GM23338 (cell line): ENCODE measurements at regions not wholly inside any gene's neighbourhood (a gene's known extent, or its start where the extent isn't known, plus 50 kb on each side); places are given as distances from the start of the nearest gene placed in this dataset.
A peak's percentile ranks its signal among the peaks of the same experiment; 100 is the strongest.

Experiments
- ATAC-seq: fragments of 200-7000 bp; cut with Tn5 transposase; 3 replicates; pipeline ENCODE4 v1.9.1; 2020
- DNase-seq: peaks from one replicate; pipeline ENCODE4 v3.0.0-alpha.2; 2015; ENCODE audit warnings: low spot score
- H2AFZ ChIP-seq: fragments of 200-600 bp; sonication (generic); 2 replicates; pipeline ENCODE4 v1.8.0; 2016; ENCODE audit warnings: antibody characterized with exemption, mild to moderate bottlenecking, moderate library complexity
- H3F3A ChIP-seq: fragments of 200-600 bp; sonication (generic); replicated peaks from 2 replicates; pipeline ENCODE4 v1.8.0; 2017; ENCODE audit warnings: antibody characterized with exemption, mixed run types, low read depth
- H3K27ac ChIP-seq: fragments of 200-600 bp; sonication (generic); 2 replicates; pipeline ENCODE4 v1.6.1; 2016; ENCODE audit warnings: low read depth
- H3K27me3 ChIP-seq: fragments of 200-600 bp; sonication (generic); 2 replicates; pipeline ENCODE4 v1.8.0; 2016; ENCODE audit warnings: mild to moderate bottlenecking, mixed run types, moderate library complexity; ENCODE audit not compliant: insufficient read depth
- H3K36me3 ChIP-seq: fragments of 200-600 bp; sonication (generic); 2 replicates; pipeline ENCODE4 v1.8.0; 2016; ENCODE audit warnings: mild to moderate bottlenecking; ENCODE audit not compliant: insufficient read depth
- H3K4me1 ChIP-seq: fragments of 200-600 bp; sonication (generic); 2 replicates; pipeline ENCODE4 v1.8.0; 2016; ENCODE audit warnings: mild to moderate bottlenecking, moderate library complexity; ENCODE audit not compliant: insufficient read depth
- H3K4me2 ChIP-seq: fragments of 200-600 bp; sonication (generic); 2 replicates; pipeline ENCODE4 v1.7.1; 2017; ENCODE audit warnings: mixed run types
- H3K4me3 ChIP-seq: fragments of 200-600 bp; sonication (generic); 2 replicates; pipeline ENCODE4 v1.6.1; 2016; ENCODE audit warnings: mixed run types
- H3K79me2 ChIP-seq: fragments of 200-600 bp; sonication (generic); replicated peaks from 2 replicates; pipeline ENCODE4 v1.8.0; 2017; ENCODE audit warnings: mild to moderate bottlenecking; ENCODE audit not compliant: insufficient read depth
- H3K9me2 ChIP-seq: fragments of 200-600 bp; sonication (generic); 2 replicates; pipeline ENCODE4 v1.8.0; 2017; ENCODE audit not compliant: insufficient read depth
- H4K20me1 ChIP-seq: fragments of 200-600 bp; sonication (generic); replicated peaks from 2 replicates; pipeline ENCODE4 v1.8.0; 2017; ENCODE audit warnings: mild to moderate bottlenecking; ENCODE audit not compliant: insufficient read depth
- H3K27ac Mint-ChIP-seq: 2 replicates; pipeline ENCODE4 v1.8.0; 2020; ENCODE audit warnings: inconsistent platforms, mild to moderate bottlenecking, moderate library complexity, mixed read lengths
- H3K27me3 Mint-ChIP-seq: 3 replicates; pipeline ENCODE4 v1.8.0; 2022; ENCODE audit warnings: low read depth, mild to moderate bottlenecking, moderate library complexity, mixed read lengths, inconsistent platforms; ENCODE audit not compliant: insufficient read depth, poor library complexity
- H3K36me3 Mint-ChIP-seq: 3 replicates; pipeline ENCODE4 v1.8.0; 2021; ENCODE audit warnings: low read depth, mild to moderate bottlenecking, inconsistent platforms, moderate library complexity, mixed read lengths
- H3K4me1 Mint-ChIP-seq: 3 replicates; pipeline ENCODE4 v1.8.0; 2020; ENCODE audit warnings: mild to moderate bottlenecking, inconsistent platforms, mixed read lengths
- H3K4me3 Mint-ChIP-seq: 3 replicates; pipeline ENCODE4 v1.8.0; 2021; ENCODE audit warnings: moderate library complexity, mild to moderate bottlenecking, inconsistent platforms, mixed read lengths
- H3K9me3 Mint-ChIP-seq: 3 replicates; pipeline ENCODE4 v1.8.0; 2020; ENCODE audit warnings: moderate library complexity, mild to moderate bottlenecking, inconsistent platforms, mixed read lengths
- CREB1 ChIP-seq: fragments of 250-450 bp; sonication (Bioruptor Pico); IDR thresholded peaks from 2 replicates; pipeline ENCODE4 v1.5.0; 2020; ENCODE audit warnings: low read depth, mild to moderate bottlenecking, moderate library complexity
- CTCF ChIP-seq, 2 experiments: fragments of 200-600 bp in 1 of 2; sonication (generic) in 1 of 2; conservative IDR thresholded peaks; 2 replicates each; pipeline versions ENCODE4 v1.5.1 to v1.6.1; 2016 to 2017; ENCODE audit warnings: antibody characterized with exemption in 2 of 2, low read depth in 2 of 2, mild to moderate bottlenecking in 2 of 2, moderate library complexity in 1 of 2
- ETS1 ChIP-seq: IDR thresholded peaks from 2 replicates; pipeline ENCODE4 v1.6.1; 2016; ENCODE audit warnings: antibody characterized with exemption
- EZH2 ChIP-seq: fragments of 200-600 bp; sonication (generic); IDR thresholded peaks from one replicate; pipeline ENCODE4 v1.8.0; 2017; ENCODE audit warnings: antibody characterized with exemption, mild to moderate bottlenecking, low read depth; ENCODE audit not compliant: unreplicated experiment
- EZH2phosphoT487 ChIP-seq: fragments of 200-600 bp; sonication (generic); IDR thresholded peaks from one replicate; pipeline ENCODE4 v1.8.1; 2018; ENCODE audit warnings: antibody characterized with exemption; ENCODE audit not compliant: unreplicated experiment
- JUNB ChIP-seq: IDR thresholded peaks from one replicate; pipeline ENCODE4 v1.6.1; 2016; ENCODE audit warnings: antibody characterized with exemption; ENCODE audit not compliant: unreplicated experiment
- NANOG ChIP-seq: IDR thresholded peaks from 2 replicates; pipeline ENCODE4 v1.6.1; 2016; ENCODE audit warnings: antibody characterized with exemption, borderline replicate concordance
- POLR2AphosphoS5 ChIP-seq: IDR thresholded peaks from 2 replicates; pipeline ENCODE4 v1.6.1; 2016; ENCODE audit warnings: antibody characterized with exemption, low read depth
- REST ChIP-seq: IDR thresholded peaks from one replicate; pipeline ENCODE4 v1.6.1; 2018; ENCODE audit warnings: antibody characterized with exemption; ENCODE audit not compliant: unreplicated experiment
- STAT1 ChIP-seq: IDR thresholded peaks from one replicate; pipeline ENCODE4 v1.6.1; 2016; ENCODE audit warnings: antibody characterized with exemption; ENCODE audit not compliant: unreplicated experiment
- ZNF114 ChIP-seq: fragments of 250-450 bp; sonication (Bioruptor Pico); IDR thresholded peaks from 2 replicates; pipeline ENCODE4 v1.5.0; 2020; ENCODE audit warnings: mild to moderate bottlenecking, moderate library complexity
- ZNF331 ChIP-seq: fragments of 250-450 bp; sonication (Bioruptor Pico); IDR thresholded peaks from 2 replicates; pipeline ENCODE4 v1.5.0; 2020; ENCODE audit warnings: low read depth, mild to moderate bottlenecking, moderate library complexity
- ZNF462 ChIP-seq: fragments of 250-450 bp; sonication (Bioruptor Pico); IDR thresholded peaks from 2 replicates; pipeline ENCODE4 v1.5.0; 2020; ENCODE audit warnings: mild to moderate bottlenecking, moderate library complexity

- peak overlapping the region; percentile 60; the same call in 1 of the 2 replicates for H2AFZ ChIP-seq
- no peaks in the 10 kb centered on the region for H3K27me3 ChIP-seq
- no peaks in the 10 kb centered on the region for H4K20me1 ChIP-seq
- TF ChIP-seq EZH2phosphoT487: no peak
- no peak for TF ChIP-seq NANOG
- TF ChIP-seq JUNB: no peak
- TF ChIP-seq STAT1: no peak
- no peak for TF ChIP-seq ZNF331 (CRISPR knock-in tag)
- TF ChIP-seq ZNF462 (CRISPR knock-in tag): no peak
- no peak for TF ChIP-seq ZNF114 (CRISPR knock-in tag)
- no peak for TF ChIP-seq REST
- no peak for TF ChIP-seq CREB1 (CRISPR knock-in tag)
- no peak for TF ChIP-seq ETS1
- no peak for TF ChIP-seq CTCF (conservative IDR thresholded peaks at IDR 0.05; ENCODE audit: low read depth in 2 of 2)
- TF ChIP-seq POLR2AphosphoS5: no peak
- TF ChIP-seq EZH2: no peak
- peaks cover 3% of the 10 kb centered on the region; the same call in 1 of the 2 replicates for H3K9me2 ChIP-seq
- H3F3A ChIP-seq: no peaks in the 10 kb centered on the region
- Mint-ChIP-seq H3K9me3 (peaks cover 11% of the 10 kb centered on the region; the same call in 2 of the 3 replicates), H3K27me3 (no peaks in the 10 kb centered on the region), H3K36me3 (peaks cover 7% of the 10 kb centered on the region; the same call in 2 of the 3 replicates), H3K4me3 (no peak overlapping the region), H3K27ac (no peak overlapping the region), H3K4me1 (peaks cover 29% of the 10 kb centered on the region)
- no peak overlapping the region for H3K27ac ChIP-seq
- H3K36me3 ChIP-seq: no peaks in the 10 kb centered on the region
- H3K4me2 ChIP-seq: no peak overlapping the region
- H3K4me3 ChIP-seq: no peak overlapping the region
- no peak for ATAC-seq
- no peaks in the 10 kb centered on the region for H3K79me2 ChIP-seq
- DNase-seq: no peak
- peaks cover 17% of the 10 kb centered on the region for H3K4me1 ChIP-seq
Observed at GRCh38 chr5:119948162-119948561, 318.8 kb downstream of the FAM170A start.
